ENCODE measurements at regions not wholly inside any gene's neighbourhood (a gene's known extent, or its start where the extent isn't known, plus 50 kb on each side); places are given as distances from the start of the nearest gene placed in this dataset.

- intact Hi-C loops (cut with DNase I; ENCODE audit: low total_unique reads), result no loop called here
- 72 to 86% (median 76%) methylated on average over 1 of the region's 1 CpG for WGBS, 5 donors
- TF ChIP-seq POLR2AphosphoS5 (IDR thresholded peaks at IDR 0.05) (no peak), CTCF (IDR thresholded peaks at IDR 0.05) (no peak), POLR2A (IDR thresholded peaks at IDR 0.05) (no peak), EP300 (IDR thresholded peaks at IDR 0.05) (no peak)
- H3K27me3 ChIP-seq, result no peaks in the 10 kb centered on the region
- no peaks in the 10 kb centered on the region for H3K36me3 ChIP-seq
- no peak overlapping the region for H3K27ac ChIP-seq
- H3K9me3 ChIP-seq, result peaks cover 0 to 6% (median 0%) of the 10 kb centered on the region in 4 donors
- H3K4me1 ChIP-seq, result no peaks in the 10 kb centered on the region
- no peak for DNase-seq
- H3K4me3 ChIP-seq, result no peak overlapping the region
These were observed 76.1 kb upstream of the POM121L12 start for GRCh38 chr7:52959336-52959735.

GRCh38 chr7:52958621-52959140 lies 76.8 kb upstream of the POM121L12 start:
- Histone ChIP-seq H3K9me3 (peaks cover 0 to 6% (median 0%) of the 10 kb centered on the region in 4 donors), H3K27ac (no peak overlapping the region), H3K4me3 (no peak overlapping the region), H3K4me1 (no peaks in the 10 kb centered on the region), H3K36me3 (no peaks in the 10 kb centered on the region), H3K27me3 (no peaks in the 10 kb centered on the region)
- TF ChIP-seq EP300 (IDR thresholded peaks at IDR 0.05) (no peak), POLR2AphosphoS5 (IDR thresholded peaks at IDR 0.05) (no peak), CTCF (IDR thresholded peaks at IDR 0.05) (no peak), POLR2A (IDR thresholded peaks at IDR 0.05) (no peak)
- WGBS, 5 donors, result 59 to 77% (median 73%) methylated on average over 4 of the region's 4 CpGs
- DNase-seq, result no peak
- intact Hi-C loops (cut with DNase I; ENCODE audit: low total_unique reads), result no loop called here

- Histone ChIP-seq H3K36me3 (no peaks in the 10 kb centered on the region), H3K27me3 (no peaks in the 10 kb centered on the region), H3K9me3 (no peaks in the 10 kb centered on the region), H3K27ac (no peak overlapping the region), H3K4me1 (no peaks in the 10 kb centered on the region), H3K4me3 (no peak overlapping the region)
- intact Hi-C loops (cut with DNase I; ENCODE audit: low total_unique reads), result no loop called here
- 23 to 45% (median 32%) methylated on average over 10 of the region's 10 CpGs for WGBS, 5 donors
- TF ChIP-seq POLR2AphosphoS5 (IDR thresholded peaks at IDR 0.05), result no peak
- TF ChIP-seq POLR2A (IDR thresholded peaks at IDR 0.05), result no peak
- no peak for TF ChIP-seq EP300 (IDR thresholded peaks at IDR 0.05)
- TF ChIP-seq CTCF (IDR thresholded peaks at IDR 0.05), result no peak
- peak in 1 of 2 donors; percentile 7 for DNase-seq
These were observed 79.0 kb upstream of the POM121L12 start for GRCh38 chr7:52956379-52956915.

GRCh38 chr7:52955522-52955921 lies 79.9 kb upstream of the POM121L12 start:
- DNase-seq, result no peak
- 75 to 87% (median 78%) methylated on average over 2 of the region's 2 CpGs for WGBS, 5 donors
- Histone ChIP-seq H3K27me3 (no peaks in the 10 kb centered on the region), H3K4me1 (no peaks in the 10 kb centered on the region), H3K9me3 (no peaks in the 10 kb centered on the region), H3K27ac (no peak overlapping the region), H3K4me3 (no peak overlapping the region), H3K36me3 (no peaks in the 10 kb centered on the region)
- intact Hi-C loops (cut with DNase I; ENCODE audit: low total_unique reads), result no loop called here
- TF ChIP-seq POLR2AphosphoS5 (IDR thresholded peaks at IDR 0.05), result no peak
- no peak for TF ChIP-seq CTCF (IDR thresholded peaks at IDR 0.05)
- no peak for TF ChIP-seq POLR2A (IDR thresholded peaks at IDR 0.05)
- no peak for TF ChIP-seq EP300 (IDR thresholded peaks at IDR 0.05)
